NCI-H2029 (cell line): ENCODE measurements at regions not wholly inside any gene's neighbourhood (a gene's known extent, or its start where the extent isn't known, plus 50 kb on each side); places are given as distances from the start of the nearest gene placed in this dataset.
"Not testable (repeated sequence)": the region's sequence is repeated elsewhere in the genome, so short reads cannot be mapped to it uniquely, and the experiment has no call there.

Source experiments
- DNase-seq: peaks from one replicate; lab custom pipeline; 2025; lab: John Stamatoyannopoulos, UW

- DNase-seq: no peak
These were observed 273.6 kb downstream of the FBXO8 start for GRCh38 chr4:174009686-174010451.

GRCh38 chr4:174005422-174005821, 278.0 kb downstream of the FBXO8 start:
- DNase-seq: no peak

- no peak for DNase-seq
These were observed 284.9 kb downstream of the FBXO8 start for GRCh38 chr4:173998471-173999144.

GRCh38 chr4:173995779-173996178, 287.7 kb downstream of the FBXO8 start:
- DNase-seq: not testable (repeated sequence)

GRCh38 chr4:173991814-173992213, 291.7 kb downstream of the FBXO8 start:
- DNase-seq: no peak

GRCh38 chr4:173991316-173991715, 292.2 kb downstream of the FBXO8 start:
- DNase-seq: no peak

GRCh38 chr4:173990869-173991210, 292.6 kb downstream of the FBXO8 start:
- no peak for DNase-seq

- DNase-seq: no peak
These were observed 293.2 kb downstream of the FBXO8 start for GRCh38 chr4:173990126-173990868.

- DNase-seq: not testable (repeated sequence)
These were observed 319.9 kb downstream of the FBXO8 start for GRCh38 chr4:173963523-173963922.

- no peak for DNase-seq
These were observed 323.1 kb downstream of the FBXO8 start for GRCh38 chr4:173960398-173960797.

- no peak for DNase-seq
These were observed 325.0 kb downstream of the FBXO8 start for GRCh38 chr4:173958445-173958844.

GRCh38 chr4:173943547-173943946, 339.9 kb downstream of the FBXO8 start:
- DNase-seq: no peak

GRCh38 chr4:173940146-173940545, 343.3 kb downstream of the FBXO8 start:
- no peak for DNase-seq

GRCh38 chr4:173937631-173938270, 345.7 kb downstream of the FBXO8 start:
- no peak for DNase-seq

- DNase-seq: no peak
These were observed 346.6 kb downstream of the FBXO8 start for GRCh38 chr4:173936861-173937260.

GRCh38 chr4:173935622-173936405, 347.7 kb downstream of the FBXO8 start:
- no peak for DNase-seq

GRCh38 chr4:173934933-173935620, 348.4 kb downstream of the FBXO8 start:
- DNase-seq: no peak

GRCh38 chr4:173934201-173934600, 349.3 kb downstream of the FBXO8 start:
- no peak for DNase-seq

GRCh38 chr4:173932701-173933100, 350.8 kb downstream of the FBXO8 start:
- no peak for DNase-seq

- DNase-seq: no peak
These were observed 353.0 kb downstream of the FBXO8 start for GRCh38 chr4:173930329-173930967.

GRCh38 chr4:173929921-173930320, 353.5 kb downstream of the FBXO8 start:
- no peak for DNase-seq
